Astrocyte (in vitro differentiated cells and primary cell): ENCODE measurements at regions not wholly inside any gene's neighbourhood (a gene's known extent, or its start where the extent isn't known, plus 50 kb on each side); places are given as distances from the start of the nearest gene placed in this dataset.
A peak's percentile ranks its signal among the peaks of the same experiment; 100 is the strongest.

Experiments
- DNase-seq: peaks from one replicate; pipeline ENCODE4 v3.0.0-alpha.2; 2010; ENCODE audit warnings: low read depth
- FAIRE-seq: peaks from 2 replicates; lab custom pipeline; 2011; peaks lifted over from hg19 to GRCh38; lab: Jason Lieb, UNC
- H2AFZ ChIP-seq: 2 replicates; pipeline ENCODE4 v1.6.0; 2012; ENCODE audit warnings: low read depth, low read length, inconsistent platforms
- H3K27ac ChIP-seq: 2 replicates; pipeline ENCODE4 v1.5.1; 2011; ENCODE audit warnings: low read depth, low read length, inconsistent platforms
- H3K27me3 ChIP-seq: 2 replicates; pipeline ENCODE4 v1.6.0; 2011; ENCODE audit warnings: low read length, inconsistent platforms; ENCODE audit not compliant: insufficient read depth
- H3K36me3 ChIP-seq: 2 replicates; pipeline ENCODE4 v1.5.1; 2011; ENCODE audit warnings: low read length, inconsistent platforms; ENCODE audit not compliant: insufficient read depth
- H3K4me1 ChIP-seq: 2 replicates; pipeline ENCODE4 v1.5.1; 2011; ENCODE audit warnings: low read length, inconsistent platforms; ENCODE audit not compliant: insufficient read depth
- H3K4me2 ChIP-seq: 2 replicates; pipeline ENCODE4 v1.6.0; 2012; ENCODE audit warnings: low read length, inconsistent platforms
- H3K4me3 ChIP-seq: 2 replicates; pipeline ENCODE4 v1.5.1; 2011; ENCODE audit warnings: low read depth, mild to moderate bottlenecking, low read length, inconsistent platforms; ENCODE audit not compliant: insufficient read depth
- H3K79me2 ChIP-seq: 2 replicates; pipeline ENCODE4 v1.6.0; 2012; ENCODE audit warnings: mild to moderate bottlenecking, low read length, inconsistent platforms; ENCODE audit not compliant: insufficient read depth
- H3K9ac ChIP-seq: 2 replicates; pipeline ENCODE4 v1.6.0; 2012; ENCODE audit warnings: mild to moderate bottlenecking, low read length, inconsistent platforms
- H3K9me3 ChIP-seq: 2 replicates; pipeline ENCODE4 v1.5.1; 2012; ENCODE audit warnings: low read depth, mild to moderate bottlenecking, low read length, inconsistent platforms; ENCODE audit not compliant: insufficient read depth
- H4K20me1 ChIP-seq: 2 replicates; pipeline ENCODE4 v1.6.0; 2012; ENCODE audit warnings: low read length, inconsistent platforms; ENCODE audit not compliant: insufficient read depth
- H3K27ac Mint-ChIP-seq: one replicate; pipeline ENCODE4 v1.8.0; 2021; ENCODE audit warnings: mild to moderate bottlenecking, mixed read lengths; ENCODE audit not compliant: unreplicated experiment
- H3K27me3 Mint-ChIP-seq: one replicate; pipeline ENCODE4 v1.8.0; 2021; ENCODE audit warnings: low read depth, mixed read lengths; ENCODE audit not compliant: unreplicated experiment
- H3K36me3 Mint-ChIP-seq: one replicate; pipeline ENCODE4 v1.8.0; 2021; ENCODE audit warnings: low read depth, mixed read lengths; ENCODE audit not compliant: unreplicated experiment
- H3K4me1 Mint-ChIP-seq: one replicate; pipeline ENCODE4 v1.8.0; 2021; ENCODE audit warnings: low read depth, mixed read lengths; ENCODE audit not compliant: unreplicated experiment
- H3K4me3 Mint-ChIP-seq: one replicate; pipeline ENCODE4 v1.8.0; 2021; ENCODE audit warnings: mild to moderate bottlenecking, moderate library complexity, mixed read lengths; ENCODE audit not compliant: unreplicated experiment
- H3K9me3 Mint-ChIP-seq: one replicate; pipeline ENCODE4 v1.8.0; 2021; ENCODE audit warnings: mild to moderate bottlenecking, mixed read lengths; ENCODE audit not compliant: unreplicated experiment
- CTCF ChIP-seq: IDR thresholded peaks from 2 replicates; pipeline ENCODE4 v1.5.1; 2011; ENCODE audit warnings: low read depth, mild to moderate bottlenecking, inconsistent platforms, low read length, moderate library complexity; ENCODE audit not compliant: insufficient read depth
- EZH2 ChIP-seq: IDR thresholded peaks from 2 replicates; pipeline ENCODE4 v1.6.1; 2012; ENCODE audit warnings: mild to moderate bottlenecking, low read length, inconsistent platforms; ENCODE audit not compliant: insufficient read depth

GRCh38 chr6:1094306-1094705 is 217.6 kb upstream of the FOXQ1 start:
- H3K4me2 ChIP-seq: no peak overlapping the region
- TF ChIP-seq EZH2: no peak
- no peak for TF ChIP-seq CTCF
- H3K27ac Mint-ChIP-seq: peak overlapping the region; percentile 56
- H3K9me3 ChIP-seq: no peaks in the 10 kb centered on the region
- peaks cover 16% of the 10 kb centered on the region for H3K27me3 Mint-ChIP-seq
- DNase-seq (no peak), FAIRE-seq (no peak)
- H3K4me3 Mint-ChIP-seq: no peak overlapping the region
- H3K9ac ChIP-seq: no peak overlapping the region
- peaks cover 9% of the 10 kb centered on the region for H3K4me1 Mint-ChIP-seq
- no peaks in the 10 kb centered on the region for H4K20me1 ChIP-seq
- H3K27me3 ChIP-seq: peaks cover 2% of the 10 kb centered on the region
- H3K4me3 ChIP-seq: no peak overlapping the region
- no peaks in the 10 kb centered on the region for H3K36me3 ChIP-seq
- H2AFZ ChIP-seq: no peak overlapping the region
- H3K79me2 ChIP-seq: no peaks in the 10 kb centered on the region
- peaks cover 3% of the 10 kb centered on the region for H3K9me3 Mint-ChIP-seq
- H3K4me1 ChIP-seq: no peaks in the 10 kb centered on the region
- no peak overlapping the region for H3K27ac ChIP-seq
- no peaks in the 10 kb centered on the region for H3K36me3 Mint-ChIP-seq

DNA sequence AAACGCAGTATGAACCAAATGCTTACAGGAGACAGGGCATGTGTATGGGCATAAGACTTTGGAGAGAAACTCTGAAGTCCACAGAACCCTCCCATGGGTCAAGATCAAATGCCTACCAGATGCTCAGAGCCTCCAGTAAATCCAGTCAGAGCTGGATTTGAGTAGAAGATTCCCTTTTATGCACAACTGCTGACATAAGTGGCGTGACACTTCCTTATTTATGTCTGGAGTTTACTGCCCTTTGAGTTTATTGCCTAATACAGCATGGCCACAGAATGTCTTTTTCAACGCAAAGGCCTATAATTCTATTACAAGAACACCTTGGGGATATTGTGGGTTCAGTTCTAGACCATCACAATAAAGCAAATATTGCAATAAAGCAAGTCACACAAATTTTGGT is 220.0 kb upstream of the FOXQ1 start:
- Histone ChIP-seq H3K9me3 (no peaks in the 10 kb centered on the region), H4K20me1 (no peaks in the 10 kb centered on the region), H3K36me3 (no peaks in the 10 kb centered on the region), H3K4me2 (no peak overlapping the region), H3K79me2 (no peaks in the 10 kb centered on the region), H3K27ac (no peak overlapping the region), H3K27me3 (no peaks in the 10 kb centered on the region), H3K9ac (no peak overlapping the region), H3K4me1 (no peaks in the 10 kb centered on the region), H2AFZ (no peak overlapping the region), H3K4me3 (no peak overlapping the region)
- H3K36me3 Mint-ChIP-seq: no peaks in the 10 kb centered on the region
- H3K27ac Mint-ChIP-seq: no peak overlapping the region
- no peak overlapping the region for H3K4me3 Mint-ChIP-seq
- peaks cover 9% of the 10 kb centered on the region for H3K4me1 Mint-ChIP-seq
- peaks cover 8% of the 10 kb centered on the region for H3K27me3 Mint-ChIP-seq
- TF ChIP-seq EZH2 (no peak), CTCF (no peak)
- H3K9me3 Mint-ChIP-seq: peaks cover 3% of the 10 kb centered on the region
- FAIRE-seq: no peak
- DNase-seq: no peak

DNA sequence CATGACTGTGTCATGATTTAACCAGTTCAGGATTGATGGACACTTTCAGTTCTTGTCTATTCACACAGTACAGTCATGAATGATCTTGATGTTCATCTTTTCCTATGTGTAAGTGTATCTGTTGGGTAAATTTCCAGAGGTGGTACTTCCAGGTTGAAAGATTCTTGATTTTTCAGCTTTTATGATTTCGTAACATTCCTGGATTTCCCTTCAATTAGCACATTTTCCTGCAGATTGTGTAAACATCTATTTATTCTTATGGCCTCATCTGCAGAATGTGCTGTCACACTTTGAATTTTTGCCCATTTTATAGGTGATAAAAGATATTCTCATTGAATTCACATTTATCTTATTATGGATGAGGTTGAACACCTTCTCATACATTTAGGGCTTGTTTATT is 222.0 kb upstream of the FOXQ1 start:
- H3K4me2 ChIP-seq: no peak overlapping the region
- no peak for FAIRE-seq
- H3K9me3 ChIP-seq: peaks cover 4% of the 10 kb centered on the region
- H3K36me3 Mint-ChIP-seq: no peaks in the 10 kb centered on the region
- H2AFZ ChIP-seq: no peak overlapping the region
- peaks cover 3% of the 10 kb centered on the region for H3K9me3 Mint-ChIP-seq
- no peak for DNase-seq
- no peak overlapping the region for H3K4me3 ChIP-seq
- no peaks in the 10 kb centered on the region for H4K20me1 ChIP-seq
- H3K4me1 ChIP-seq: no peaks in the 10 kb centered on the region
- H3K4me1 Mint-ChIP-seq: peaks cover 8% of the 10 kb centered on the region
- no peak overlapping the region for H3K27ac ChIP-seq
- H3K79me2 ChIP-seq: no peaks in the 10 kb centered on the region
- no peak for TF ChIP-seq EZH2
- TF ChIP-seq CTCF: no peak
- no peak overlapping the region for H3K27ac Mint-ChIP-seq
- peaks cover 10% of the 10 kb centered on the region for H3K27me3 Mint-ChIP-seq
- H3K9ac ChIP-seq: no peak overlapping the region
- peaks cover 4% of the 10 kb centered on the region for H3K27me3 ChIP-seq
- H3K36me3 ChIP-seq: no peaks in the 10 kb centered on the region
- no peak overlapping the region for H3K4me3 Mint-ChIP-seq
